PC-9 (cell line): ENCODE measurements at regions not wholly inside any gene's neighbourhood (a gene's known extent, or its start where the extent isn't known, plus 50 kb on each side); places are given as distances from the start of the nearest gene placed in this dataset.

Experiments used
- BruUV-seq: library from RNA; stranded (reverse); fragments of 400-500 nt; replicated peaks from 2 replicates; lab custom pipeline; 2021; lab: Mats Ljungman, UMichigan
- CTCF ChIA-PET: fragments of 300-600 bp; sonication (Branson Sonifier 250); formaldehyde crosslinking; loops from one replicate; lab custom pipeline; 2022; ENCODE audit warnings: antibody characterized with exemption; lab: Charles Lee
- POLR2A ChIA-PET: fragments of 300-600 bp; sonication (Branson Sonifier 250); formaldehyde crosslinking; loops from one replicate; lab custom pipeline; 2022; ENCODE audit warnings: antibody characterized with exemption; ENCODE audit not compliant: unreplicated experiment; lab: Charles Lee
- DNase-seq, 2 experiments: peaks; one replicate each; pipeline versions ENCODE4 v3.0.0 to v3.0.0-alpha.2; 2015 to 2022; ENCODE audit warnings: mixed read lengths in 1 of 2
- H2AFZ ChIP-seq: fragments of 200-600 bp; sonication (generic); 2 replicates; pipeline ENCODE4 v1.8.1; 2017; ENCODE audit warnings: antibody characterized with exemption
- H3F3A ChIP-seq: fragments of 200-600 bp; sonication (generic); 2 replicates; pipeline ENCODE4 v1.8.1; 2017; ENCODE audit warnings: antibody characterized with exemption, mild to moderate bottlenecking, low read depth; ENCODE audit not compliant: insufficient read depth
- H3K27ac ChIP-seq: fragments of 200-600 bp; sonication (generic); 2 replicates; pipeline ENCODE4 v1.6.1; 2016; ENCODE audit warnings: mixed run types
- H3K27me3 ChIP-seq: fragments of 200-600 bp; sonication (generic); 2 replicates; pipeline ENCODE4 v1.6.1; 2016; ENCODE audit warnings: low read depth, mixed run types; ENCODE audit not compliant: insufficient read depth
- H3K36me3 ChIP-seq: fragments of 200-600 bp; sonication (generic); 2 replicates; pipeline ENCODE4 v1.6.1; 2016; ENCODE audit warnings: low read depth, mixed run types
- H3K4me1 ChIP-seq: fragments of 200-600 bp; sonication (generic); replicated peaks from 2 replicates; pipeline ENCODE4 v1.6.1; 2016; ENCODE audit warnings: mixed run types; ENCODE audit not compliant: insufficient read depth
- H3K4me2 ChIP-seq: fragments of 200-600 bp; sonication (generic); 2 replicates; pipeline ENCODE4 v1.6.1; 2017; ENCODE audit warnings: mixed run types
- H3K4me3 ChIP-seq: fragments of 200-600 bp; sonication (generic); 2 replicates; pipeline ENCODE4 v1.6.1; 2016; ENCODE audit warnings: mixed run types
- H3K79me2 ChIP-seq: fragments of 200-600 bp; sonication (generic); 2 replicates; pipeline ENCODE4 v1.6.1; 2017; ENCODE audit warnings: low read depth, mixed run types
- H3K9me2 ChIP-seq: fragments of 200-600 bp; sonication (generic); 2 replicates; pipeline ENCODE4 v1.8.1; 2017; ENCODE audit warnings: mild to moderate bottlenecking; ENCODE audit not compliant: insufficient read depth
- H3K9me3 ChIP-seq: fragments of 200-600 bp; sonication (generic); 2 replicates; pipeline ENCODE4 v1.8.1; 2016; ENCODE audit warnings: low read depth; ENCODE audit not compliant: insufficient read depth
- H4K20me1 ChIP-seq: fragments of 200-600 bp; sonication (generic); 2 replicates; pipeline ENCODE4 v1.8.1; 2017; ENCODE audit not compliant: insufficient read depth
- EZH2 ChIP-seq: fragments of 200-600 bp; sonication (generic); IDR thresholded peaks from 2 replicates; pipeline ENCODE4 v1.8.0; 2017; ENCODE audit warnings: antibody characterized with exemption, low read depth
- intact Hi-C: fragments of 100-400 bp; cut with micrococcal nuclease; formaldehyde crosslinking; loops from one replicate; pipeline ENCODE4 v1.10.0; 2022; ENCODE audit not compliant: unreplicated experiment
- TF ChIP-seq, protein P1 (sequence below): fragments of 200-600 bp; sonication (generic); conservative IDR thresholded peaks from 2 replicates; pipeline ENCODE4 v1.6.1; 2017; ENCODE audit warnings: mixed run types, antibody characterized with exemption, mild to moderate bottlenecking, moderate library complexity

DNA sequence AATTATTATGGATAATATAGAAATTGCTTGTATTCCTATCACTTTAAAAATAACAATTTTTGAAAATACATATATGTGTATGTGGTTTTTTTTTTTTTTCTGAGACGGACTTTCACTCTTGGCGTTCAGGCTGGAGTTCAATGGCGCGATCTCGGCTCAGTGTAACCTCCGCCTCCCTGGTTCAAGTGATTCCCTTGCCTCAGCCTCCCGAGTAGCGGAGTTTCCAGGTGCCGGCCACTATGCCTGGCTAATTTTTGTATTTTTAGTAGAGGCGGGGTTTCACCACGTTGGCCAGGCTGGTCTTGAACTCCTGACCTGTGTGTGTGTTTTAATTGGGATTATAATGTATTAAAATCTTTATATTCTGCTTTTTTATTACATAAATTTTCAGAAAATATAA, 97.9 kb upstream of the NUDT6 start:
- TF ChIP-seq, protein P1, sequence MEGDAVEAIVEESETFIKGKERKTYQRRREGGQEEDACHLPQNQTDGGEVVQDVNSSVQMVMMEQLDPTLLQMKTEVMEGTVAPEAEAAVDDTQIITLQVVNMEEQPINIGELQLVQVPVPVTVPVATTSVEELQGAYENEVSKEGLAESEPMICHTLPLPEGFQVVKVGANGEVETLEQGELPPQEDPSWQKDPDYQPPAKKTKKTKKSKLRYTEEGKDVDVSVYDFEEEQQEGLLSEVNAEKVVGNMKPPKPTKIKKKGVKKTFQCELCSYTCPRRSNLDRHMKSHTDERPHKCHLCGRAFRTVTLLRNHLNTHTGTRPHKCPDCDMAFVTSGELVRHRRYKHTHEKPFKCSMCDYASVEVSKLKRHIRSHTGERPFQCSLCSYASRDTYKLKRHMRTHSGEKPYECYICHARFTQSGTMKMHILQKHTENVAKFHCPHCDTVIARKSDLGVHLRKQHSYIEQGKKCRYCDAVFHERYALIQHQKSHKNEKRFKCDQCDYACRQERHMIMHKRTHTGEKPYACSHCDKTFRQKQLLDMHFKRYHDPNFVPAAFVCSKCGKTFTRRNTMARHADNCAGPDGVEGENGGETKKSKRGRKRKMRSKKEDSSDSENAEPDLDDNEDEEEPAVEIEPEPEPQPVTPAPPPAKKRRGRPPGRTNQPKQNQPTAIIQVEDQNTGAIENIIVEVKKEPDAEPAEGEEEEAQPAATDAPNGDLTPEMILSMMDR = no peak
- TF ChIP-seq EZH2 = no peak
- H2AFZ ChIP-seq = no peak overlapping the region
- H3K9me2 ChIP-seq = no peaks in the 10 kb centered on the region
- BruUV-seq = no TSS peak
- H3K4me2 ChIP-seq = no peak overlapping the region
- H4K20me1 ChIP-seq = no peaks in the 10 kb centered on the region
- H3K27me3 ChIP-seq = no peaks in the 10 kb centered on the region
- no peaks in the 10 kb centered on the region for H3K4me1 ChIP-seq
- no peaks in the 10 kb centered on the region for H3K36me3 ChIP-seq
- CTCF ChIA-PET = no interaction called here
- DNase-seq = no peak
- intact Hi-C loops = no loop called here
- H3K79me2 ChIP-seq = no peaks in the 10 kb centered on the region
- POLR2A ChIA-PET = no interaction called here
- no peaks in the 10 kb centered on the region for H3K9me3 ChIP-seq
- 0 out of 2 replicates have a peak, but pooled peaks cover 7% of the 10 kb centered on the region for H3F3A ChIP-seq
- no peak overlapping the region for H3K4me3 ChIP-seq
- no peak overlapping the region for H3K27ac ChIP-seq

DNA sequence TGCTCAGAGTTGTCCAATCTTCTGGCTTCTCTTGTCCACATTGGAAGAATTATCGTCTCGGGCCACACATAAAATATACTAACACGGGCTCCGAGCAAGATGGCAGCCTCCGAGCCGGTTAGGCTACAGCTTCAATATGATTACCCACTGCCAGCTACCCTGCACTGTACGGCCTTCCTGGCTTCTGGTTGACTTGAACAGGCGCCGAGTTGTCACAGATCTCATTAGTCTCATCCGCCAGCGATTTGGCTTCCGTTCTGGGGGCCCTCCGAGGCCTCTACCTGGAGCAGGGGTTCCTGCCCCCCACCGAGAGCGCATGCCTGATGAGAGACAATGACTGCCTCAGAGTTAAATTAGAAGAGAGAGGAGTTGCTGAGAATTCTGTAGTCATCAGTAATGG, 101.2 kb upstream of the NUDT6 start:
- intact Hi-C loops = no loop called here

DNA sequence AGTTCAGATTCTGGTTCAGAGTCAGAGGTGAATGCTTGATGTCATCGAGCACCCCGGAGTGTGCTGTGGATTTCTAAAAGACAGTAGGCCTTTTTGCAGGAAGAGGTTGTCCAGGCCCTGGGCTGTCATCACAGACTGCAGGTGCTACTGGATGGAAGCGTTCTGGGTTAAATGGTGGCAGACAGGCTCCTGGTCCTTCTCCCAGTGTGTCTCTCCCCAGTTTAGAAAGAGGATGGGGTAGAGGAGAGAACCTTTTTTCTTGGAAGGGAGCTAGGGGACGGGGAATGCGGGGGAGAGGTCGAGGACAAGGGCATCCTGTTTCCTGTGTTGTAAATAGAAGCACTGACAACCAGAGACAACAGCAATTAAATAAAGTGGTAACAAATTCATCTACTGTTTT, 102.3 kb upstream of the NUDT6 start:
- POLR2A ChIA-PET = no interaction called here
- no peak overlapping the region for H3K27ac ChIP-seq

More for the DNA sequence above, 101.2 kb upstream of the NUDT6 start:
- H3K27me3 ChIP-seq = no peaks in the 10 kb centered on the region
- H3K79me2 ChIP-seq = no peaks in the 10 kb centered on the region
- ChIA-PET CTCF (no interaction called here), POLR2A (no interaction called here)
- no peaks in the 10 kb centered on the region for H3K36me3 ChIP-seq
- no peak overlapping the region for H3K4me3 ChIP-seq
- TF ChIP-seq, protein P1 = no peak
- TF ChIP-seq EZH2 = no peak
- no peaks in the 10 kb centered on the region for H3K9me2 ChIP-seq
- no peaks in the 10 kb centered on the region for H4K20me1 ChIP-seq
- no TSS peak for BruUV-seq
- H3F3A ChIP-seq = no peaks in the 10 kb centered on the region
- H2AFZ ChIP-seq = no peak overlapping the region
- H3K4me1 ChIP-seq = no peaks in the 10 kb centered on the region
- H3K27ac ChIP-seq = no peak overlapping the region
- no peak for DNase-seq
- no peak overlapping the region for H3K4me2 ChIP-seq
- H3K9me3 ChIP-seq = no peaks in the 10 kb centered on the region

More for the DNA sequence above, 102.3 kb upstream of the NUDT6 start:
- no TSS peak for BruUV-seq
- intact Hi-C loops = no loop called here
- Histone ChIP-seq H3F3A (no peaks in the 10 kb centered on the region), H3K4me1 (no peaks in the 10 kb centered on the region), H3K9me2 (no peaks in the 10 kb centered on the region), H3K4me2 (no peak overlapping the region), H3K9me3 (no peaks in the 10 kb centered on the region), H2AFZ (no peak overlapping the region), H3K4me3 (no peak overlapping the region), H3K36me3 (no peaks in the 10 kb centered on the region), H3K27me3 (no peaks in the 10 kb centered on the region), H3K79me2 (no peaks in the 10 kb centered on the region), H4K20me1 (no peaks in the 10 kb centered on the region)
- no peak for TF ChIP-seq EZH2
- TF ChIP-seq, protein P1 = no peak
- CTCF ChIA-PET = no interaction called here
- no peak for DNase-seq
